ENCODE measurements at regions not wholly inside any gene's neighbourhood (a gene's known extent, or its start where the extent isn't known, plus 50 kb on each side); places are given as distances from the start of the nearest gene placed in this dataset.

DNA sequence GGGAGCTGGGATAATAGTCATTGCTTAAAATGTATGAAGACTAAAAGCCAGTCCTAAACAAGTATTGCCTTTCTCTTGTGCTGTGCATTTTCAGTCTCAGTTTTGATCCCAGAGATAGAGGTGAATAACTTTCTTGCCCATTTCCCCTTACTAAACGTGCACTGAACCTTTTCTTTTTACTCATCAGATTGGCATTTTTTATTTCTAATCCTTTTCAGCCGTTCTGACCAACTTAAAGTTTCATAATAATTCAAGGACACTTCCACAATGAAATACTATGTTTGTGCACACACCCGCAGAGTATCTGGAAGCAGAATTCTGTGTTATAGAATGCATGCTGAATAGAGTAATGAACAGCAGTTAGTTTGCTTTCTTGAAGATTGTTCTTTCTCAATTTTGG, 343.6 kb downstream of the LRRC70 start:
- 24 to 45% (median 32%) methylated on average over 3 of the region's 3 CpGs for WGBS, 4 donors
- Histone ChIP-seq H3K4me1 (replicated peaks in 1 of 2) (no peaks in the 10 kb centered on the region), H3K9me3 (replicated peaks in 1 of 3) (no peaks in the 10 kb centered on the region), H3K27ac (no peak overlapping the region), H3K36me3 (replicated peaks in 1 of 2) (no peaks in the 10 kb centered on the region), H3K4me3 (no peak overlapping the region), H3K27me3 (no peaks in the 10 kb centered on the region)
- TF ChIP-seq, protein P1, sequence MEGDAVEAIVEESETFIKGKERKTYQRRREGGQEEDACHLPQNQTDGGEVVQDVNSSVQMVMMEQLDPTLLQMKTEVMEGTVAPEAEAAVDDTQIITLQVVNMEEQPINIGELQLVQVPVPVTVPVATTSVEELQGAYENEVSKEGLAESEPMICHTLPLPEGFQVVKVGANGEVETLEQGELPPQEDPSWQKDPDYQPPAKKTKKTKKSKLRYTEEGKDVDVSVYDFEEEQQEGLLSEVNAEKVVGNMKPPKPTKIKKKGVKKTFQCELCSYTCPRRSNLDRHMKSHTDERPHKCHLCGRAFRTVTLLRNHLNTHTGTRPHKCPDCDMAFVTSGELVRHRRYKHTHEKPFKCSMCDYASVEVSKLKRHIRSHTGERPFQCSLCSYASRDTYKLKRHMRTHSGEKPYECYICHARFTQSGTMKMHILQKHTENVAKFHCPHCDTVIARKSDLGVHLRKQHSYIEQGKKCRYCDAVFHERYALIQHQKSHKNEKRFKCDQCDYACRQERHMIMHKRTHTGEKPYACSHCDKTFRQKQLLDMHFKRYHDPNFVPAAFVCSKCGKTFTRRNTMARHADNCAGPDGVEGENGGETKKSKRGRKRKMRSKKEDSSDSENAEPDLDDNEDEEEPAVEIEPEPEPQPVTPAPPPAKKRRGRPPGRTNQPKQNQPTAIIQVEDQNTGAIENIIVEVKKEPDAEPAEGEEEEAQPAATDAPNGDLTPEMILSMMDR (IDR thresholded peaks at IDR 0.05) = no peak
- TF ChIP-seq POLR2A (IDR thresholded peaks at IDR 0.05) = no peak
- intact Hi-C loops (cut with DNase I) = no loop called here
- no peak for DNase-seq

DNA sequence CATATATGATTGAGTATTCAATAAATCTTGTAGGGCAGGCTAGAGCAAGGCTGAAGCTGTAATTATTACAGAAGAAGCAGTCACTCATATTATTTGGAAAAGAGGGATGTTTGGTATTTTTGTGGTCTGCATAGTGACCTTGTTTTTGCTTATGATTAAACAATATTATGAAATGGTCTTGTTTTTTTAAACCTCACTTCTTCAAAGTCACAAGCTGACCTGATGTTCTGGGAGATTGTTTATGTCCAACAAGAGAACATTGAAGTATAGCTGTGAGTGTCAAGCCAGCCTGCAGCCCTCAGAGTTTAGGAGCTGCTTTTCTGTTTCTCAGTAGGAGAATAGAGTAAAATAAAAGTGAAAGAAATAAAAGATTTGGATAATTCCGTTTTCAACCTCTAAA, 342.2 kb downstream of the LRRC70 start:
- no peaks in the 10 kb centered on the region for H3K36me3 ChIP-seq (replicated peaks in 1 of 2)
- DNase-seq = no peak
- 49 to 65% (median 53%) methylated on average over 1 of the region's 1 CpG for WGBS, 4 donors
- no peaks in the 10 kb centered on the region for H3K4me1 ChIP-seq (replicated peaks in 1 of 2)
- intact Hi-C loops (cut with DNase I) = no loop called here
- no peaks in the 10 kb centered on the region for H3K9me3 ChIP-seq (replicated peaks in 1 of 3)
- H3K27ac ChIP-seq = no peak overlapping the region
- no peak overlapping the region for H3K4me3 ChIP-seq
- TF ChIP-seq, protein P1 (IDR thresholded peaks at IDR 0.05) = no peak
- TF ChIP-seq POLR2A (IDR thresholded peaks at IDR 0.05) = no peak
- H3K27me3 ChIP-seq = no peaks in the 10 kb centered on the region

DNA sequence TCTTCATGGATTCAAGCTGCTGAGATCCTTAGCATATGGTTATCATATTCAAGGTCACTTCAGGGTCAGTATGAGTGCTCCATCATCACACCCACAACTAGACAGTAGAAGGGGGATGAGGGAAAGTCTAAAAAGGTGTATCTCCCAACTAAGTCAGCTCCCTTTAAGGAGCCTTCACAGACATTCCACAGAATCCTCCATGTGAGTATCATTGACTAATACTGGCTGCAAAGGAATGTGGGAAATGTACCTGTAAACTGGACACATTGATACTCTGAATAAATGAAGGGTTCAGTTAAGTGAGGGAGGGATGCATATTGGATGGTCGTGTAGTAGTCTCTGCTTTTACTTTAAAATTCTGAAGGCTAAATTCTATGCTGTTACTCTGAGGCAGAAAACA, 330.7 kb downstream of the LRRC70 start:
- 52 to 79% (median 56%) methylated on average over 1 of the region's 1 CpG for WGBS, 4 donors
- TF ChIP-seq, protein P1 (IDR thresholded peaks at IDR 0.05) = no peak
- TF ChIP-seq POLR2A (IDR thresholded peaks at IDR 0.05) = no peak
- Histone ChIP-seq H3K27me3 (no peaks in the 10 kb centered on the region), H3K36me3 (replicated peaks in 1 of 2) (no peaks in the 10 kb centered on the region), H3K4me1 (replicated peaks in 1 of 2) (no peaks in the 10 kb centered on the region), H3K9me3 (replicated peaks in 1 of 3) (no peaks in the 10 kb centered on the region), H3K4me3 (no peak overlapping the region), H3K27ac (no peak overlapping the region)
- intact Hi-C loops (cut with DNase I) = no loop called here
- DNase-seq = no peak

DNA sequence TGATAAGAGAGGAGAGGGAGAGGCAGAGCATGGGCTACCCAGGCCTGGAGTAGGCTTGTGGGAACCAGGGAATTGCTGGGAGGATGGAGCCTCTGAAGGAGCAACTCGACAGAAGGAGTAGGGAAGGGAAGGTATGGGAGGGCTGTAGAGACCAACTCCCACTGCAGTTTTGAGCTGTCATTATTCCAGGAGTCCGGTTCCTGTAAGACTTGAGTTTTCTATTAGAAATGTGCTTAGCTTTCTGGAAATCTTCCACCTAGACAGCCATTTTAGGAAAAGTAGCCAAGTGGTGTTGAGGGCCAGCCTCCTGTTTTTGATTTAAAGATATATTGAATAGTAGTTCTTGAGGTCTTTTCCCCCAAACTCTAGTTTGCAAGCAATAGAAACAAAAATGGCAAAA, 323.5 kb downstream of the LRRC70 start:
- TF ChIP-seq, protein P1 (IDR thresholded peaks at IDR 0.05) = no peak
- no peak for TF ChIP-seq POLR2A (IDR thresholded peaks at IDR 0.05)
- Histone ChIP-seq H3K27ac (no peak overlapping the region), H3K9me3 (replicated peaks in 1 of 3) (no peaks in the 10 kb centered on the region), H3K4me3 (no peak overlapping the region), H3K4me1 (replicated peaks in 1 of 2) (no peaks in the 10 kb centered on the region), H3K36me3 (replicated peaks in 1 of 2) (no peaks in the 10 kb centered on the region), H3K27me3 (no peaks in the 10 kb centered on the region)
- intact Hi-C loops (cut with DNase I) = no loop called here
- no peak for DNase-seq
- WGBS, 4 donors = 50 to 66% (median 58%) methylated on average over 2 of the region's 2 CpGs
